GM19372 (cell line): ENCODE measurements at regions not wholly inside any gene's neighbourhood (a gene's known extent, or its start where the extent isn't known, plus 50 kb on each side); places are given as distances from the start of the nearest gene placed in this dataset.

Experiments used
- ATAC-seq: cut with Tn5 transposase; IDR thresholded peaks from one replicate; pipeline ENCODE4 v1.9.1; 2021; ENCODE audit warnings: mild to moderate bottlenecking, low read depth, moderate library complexity; ENCODE audit not compliant: unreplicated experiment

GRCh38 chr9:89922099-89922498 lies 317.3 kb downstream of the GADD45G start:
- ATAC-seq = no peak

GRCh38 chr9:89923174-89923573 lies 318.4 kb downstream of the GADD45G start:
- no peak for ATAC-seq

GRCh38 chr9:89923961-89924504 lies 319.2 kb downstream of the GADD45G start:
- no peak for ATAC-seq

GRCh38 chr9:89924611-89925010 lies 319.8 kb downstream of the GADD45G start:
- ATAC-seq = no peak

- ATAC-seq = no peak
Observed at GRCh38 chr9:89926167-89926566, 321.4 kb downstream of the GADD45G start.

- no peak for ATAC-seq
Observed at GRCh38 chr9:89926691-89927220, 321.9 kb downstream of the GADD45G start.

GRCh38 chr9:89928106-89928505 lies 323.3 kb downstream of the GADD45G start:
- ATAC-seq = no peak

GRCh38 chr9:89928521-89929275 lies 323.9 kb downstream of the GADD45G start:
- no peak for ATAC-seq

GRCh38 chr9:89929315-89929672 lies 324.5 kb downstream of the GADD45G start:
- ATAC-seq = no peak

- no peak for ATAC-seq
Observed at GRCh38 chr9:89929673-89930480, 325.1 kb downstream of the GADD45G start.

- ATAC-seq = no peak
Observed at GRCh38 chr9:89933578-89933977, 328.8 kb downstream of the GADD45G start.

- ATAC-seq = no peak
Observed at GRCh38 chr9:89935115-89935514, 330.3 kb downstream of the GADD45G start.

GRCh38 chr9:89935801-89936200 lies 331.0 kb downstream of the GADD45G start:
- no peak for ATAC-seq

GRCh38 chr9:89937051-89937450 lies 332.2 kb downstream of the GADD45G start:
- ATAC-seq = no peak

- no peak for ATAC-seq
Observed at GRCh38 chr9:89939181-89939580, 334.4 kb downstream of the GADD45G start.

GRCh38 chr9:89939626-89940292 lies 334.9 kb downstream of the GADD45G start:
- ATAC-seq = no peak

GRCh38 chr9:89940625-89941024 lies 335.8 kb downstream of the GADD45G start:
- no peak for ATAC-seq

- no peak for ATAC-seq
Observed at GRCh38 chr9:89941875-89942274, 337.1 kb downstream of the GADD45G start.

- ATAC-seq = no peak
Observed at GRCh38 chr9:89942643-89943042, 337.8 kb downstream of the GADD45G start.

GRCh38 chr9:89943309-89943708 lies 338.5 kb downstream of the GADD45G start:
- ATAC-seq = no peak

GRCh38 chr9:89943728-89944127 lies 338.9 kb downstream of the GADD45G start:
- ATAC-seq = no peak
